Stimulated activated CD4-positive, alpha-beta T cell treated with anti-CD3 and anti-CD28 coated beads, Interleukin-1b, Interleukin-23, amount 100 ng/mL, for 48 hours (primary cell): ENCODE measurements at regions not wholly inside any gene's neighbourhood (a gene's known extent, or its start where the extent isn't known, plus 50 kb on each side); places are given as distances from the start of the nearest gene placed in this dataset.

Experiments used
- DNase-seq: peaks from one replicate; pipeline ENCODE4 v3.0.0-alpha.2; 2020

DNA sequence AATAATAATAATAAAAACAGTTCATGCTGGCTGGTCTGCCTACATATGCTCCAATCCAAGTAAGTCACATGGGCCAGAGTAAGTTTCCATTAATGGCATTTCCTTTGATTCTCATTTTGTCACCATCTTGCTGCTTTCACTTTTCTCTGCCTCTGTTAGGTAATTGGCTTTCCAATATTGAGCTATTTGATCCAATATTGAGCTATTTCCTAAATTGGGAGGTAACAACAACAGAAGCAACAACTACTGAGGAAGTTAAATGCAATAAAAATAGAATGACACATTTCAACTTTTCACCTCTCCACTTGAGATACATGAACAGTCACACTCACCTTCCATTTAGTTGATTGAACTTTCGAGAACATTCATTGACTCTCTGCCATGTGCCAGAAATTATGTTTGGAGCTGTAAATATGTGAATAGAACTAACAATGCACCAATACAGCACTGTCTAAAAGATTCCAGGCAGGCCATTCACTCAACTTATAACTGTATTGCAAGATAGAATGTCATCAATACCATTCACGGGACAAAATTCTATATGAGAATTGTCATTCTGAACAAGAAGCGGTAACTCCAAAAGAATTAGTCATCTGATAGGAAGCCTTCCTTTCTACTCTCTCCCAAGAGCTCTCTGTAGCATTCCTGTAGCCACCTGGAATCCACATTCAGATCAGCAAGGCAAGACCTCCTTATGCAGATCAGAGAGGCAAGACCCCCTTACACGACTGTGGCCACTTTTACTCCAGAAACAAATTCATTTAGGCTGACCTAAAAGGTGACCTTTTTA, 136.4 kb downstream of the PHLDA1 start:
- no peak for DNase-seq

DNA sequence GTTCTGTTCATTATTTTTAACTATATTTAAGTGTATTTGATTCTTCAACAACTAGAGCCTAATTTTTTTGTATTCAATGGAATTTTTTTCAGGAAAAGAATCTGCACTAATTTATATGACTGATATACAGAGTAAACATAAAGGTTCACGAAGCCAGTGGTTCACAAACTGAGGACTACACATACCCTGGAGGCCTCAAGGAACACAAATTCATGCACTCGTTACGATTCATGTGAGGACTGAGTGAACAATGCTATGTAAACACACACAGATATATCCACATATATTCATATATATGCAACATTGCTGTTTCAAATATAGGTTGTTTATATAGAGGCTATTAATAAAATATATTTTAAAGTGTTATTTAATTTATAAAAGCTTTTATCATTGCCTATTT, 137.8 kb downstream of the PHLDA1 start:
- no peak for DNase-seq

DNA sequence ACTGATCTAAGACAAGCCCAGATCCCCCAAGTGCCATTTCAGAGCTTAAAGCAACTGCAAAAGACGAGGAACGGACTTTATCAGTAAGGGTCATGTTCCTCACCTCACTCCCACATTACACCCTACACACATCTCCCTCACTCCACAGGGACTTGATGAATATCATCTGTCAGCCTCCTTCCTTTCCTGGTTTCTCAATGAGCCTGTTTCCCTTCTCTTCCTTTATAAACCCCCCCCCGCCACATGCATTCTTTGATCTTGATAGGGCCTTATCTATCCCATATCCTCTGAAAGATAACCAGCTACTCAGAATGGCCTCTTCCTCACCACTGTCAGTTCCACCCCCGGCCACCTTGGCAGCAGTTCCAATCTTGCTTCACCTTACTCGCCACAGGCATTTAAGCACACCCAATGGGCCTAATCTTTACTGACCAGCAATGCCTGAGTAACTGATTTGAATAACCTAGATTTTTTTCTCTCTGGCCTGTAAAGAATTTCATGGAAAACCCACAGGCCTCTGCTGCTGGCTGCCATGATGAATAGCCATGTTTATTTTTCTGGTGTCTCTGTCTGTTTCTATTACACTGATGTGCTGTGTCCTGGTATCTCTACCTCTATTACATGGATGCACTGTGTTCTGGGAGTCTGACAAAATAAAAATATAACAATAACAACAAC, 138.7 kb downstream of the PHLDA1 start:
- no peak for DNase-seq

DNA sequence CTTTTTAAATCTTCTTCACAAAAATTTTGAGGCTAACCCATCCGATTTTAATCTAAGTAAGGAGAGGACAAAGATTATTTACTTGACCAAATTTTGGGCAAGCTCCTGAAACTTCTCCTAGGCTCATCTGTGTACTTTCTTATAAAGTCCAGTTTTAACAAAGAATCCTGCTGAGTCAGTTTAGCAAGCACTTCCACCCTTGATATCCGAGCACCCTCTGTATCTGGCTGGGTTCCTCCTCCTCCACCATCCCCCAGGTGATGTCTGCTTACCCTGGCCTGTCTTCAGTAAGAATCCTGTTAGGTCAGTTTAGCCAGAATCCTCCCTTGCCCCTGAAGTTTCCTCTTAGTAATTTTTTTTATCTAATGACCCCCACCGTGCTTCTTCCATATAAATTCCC, 140.5 kb downstream of the PHLDA1 start:
- DNase-seq, result no peak

DNA sequence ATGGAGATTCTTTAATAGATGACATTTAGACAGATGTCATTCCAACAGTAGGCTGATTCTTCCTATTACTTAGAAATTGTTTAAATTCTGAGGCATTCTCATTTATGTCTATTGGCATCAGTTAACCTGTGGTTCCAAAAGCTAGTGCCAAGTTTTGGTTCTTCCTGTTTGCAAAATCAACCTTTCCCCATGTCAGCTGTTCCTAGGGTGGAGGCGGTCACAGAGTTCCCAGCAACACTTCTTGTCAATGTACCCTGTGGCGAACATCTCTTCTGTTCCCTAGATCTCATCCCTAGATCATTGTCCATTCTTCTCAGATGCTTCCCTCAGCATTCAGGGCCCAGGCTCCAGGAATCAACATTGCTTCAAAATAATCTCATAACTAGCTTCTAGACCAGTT, 140.9 kb downstream of the PHLDA1 start:
- no peak for DNase-seq

DNA sequence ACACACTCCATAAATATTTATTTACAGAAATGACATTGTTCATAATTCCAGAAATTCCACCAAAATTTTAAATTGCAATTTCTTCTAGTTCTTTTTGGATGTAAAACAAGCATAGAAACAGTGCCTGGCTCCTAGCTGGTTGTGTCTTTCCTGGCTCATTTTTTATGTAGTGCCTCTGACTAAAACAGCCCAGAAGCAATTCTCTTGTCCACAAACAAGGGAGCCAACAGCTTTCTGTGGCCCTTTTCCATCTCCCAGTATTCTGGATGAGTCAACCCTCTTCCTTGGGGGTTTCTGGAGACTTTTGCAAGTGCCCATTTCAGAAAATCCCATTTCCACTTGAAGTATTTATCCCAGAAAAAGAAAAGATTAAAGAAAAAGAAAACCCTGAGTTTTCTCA, 141.4 kb downstream of the PHLDA1 start:
- no peak for DNase-seq

DNA sequence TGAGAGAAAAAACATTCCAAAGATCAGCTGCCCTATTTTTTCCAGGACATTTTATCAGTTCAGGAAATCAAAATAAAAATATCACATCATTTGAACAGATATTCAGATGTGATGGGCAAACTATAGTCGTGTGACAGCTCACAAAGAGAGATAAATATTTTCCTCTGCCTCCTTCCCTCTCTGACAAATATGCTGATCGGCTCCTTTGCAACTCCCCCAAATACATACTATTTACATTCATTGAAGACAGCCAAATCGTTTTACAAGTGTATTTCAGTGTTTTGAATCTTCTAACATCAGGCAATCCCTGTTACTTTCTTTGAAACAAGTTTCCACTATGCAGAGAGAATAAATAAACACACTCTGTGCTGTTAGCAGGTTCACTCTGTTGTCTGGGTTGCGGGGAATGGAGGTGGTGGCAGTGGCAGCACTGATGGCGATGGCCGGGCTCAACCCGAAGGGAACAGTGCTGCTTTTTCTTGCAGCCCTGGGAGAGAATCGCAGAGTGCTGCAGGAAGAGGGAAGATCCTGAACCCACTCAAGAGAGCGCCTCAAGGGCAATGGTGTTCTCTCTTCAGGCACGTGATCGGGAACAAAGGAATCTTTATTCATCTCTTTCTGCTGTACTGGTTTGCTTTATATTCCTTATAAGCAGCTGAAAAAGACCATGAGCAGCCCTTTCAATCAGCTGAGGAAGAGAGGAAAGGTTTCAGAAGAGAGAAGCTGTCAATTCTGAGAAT, 142.5 kb downstream of the PHLDA1 start:
- no peak for DNase-seq

DNA sequence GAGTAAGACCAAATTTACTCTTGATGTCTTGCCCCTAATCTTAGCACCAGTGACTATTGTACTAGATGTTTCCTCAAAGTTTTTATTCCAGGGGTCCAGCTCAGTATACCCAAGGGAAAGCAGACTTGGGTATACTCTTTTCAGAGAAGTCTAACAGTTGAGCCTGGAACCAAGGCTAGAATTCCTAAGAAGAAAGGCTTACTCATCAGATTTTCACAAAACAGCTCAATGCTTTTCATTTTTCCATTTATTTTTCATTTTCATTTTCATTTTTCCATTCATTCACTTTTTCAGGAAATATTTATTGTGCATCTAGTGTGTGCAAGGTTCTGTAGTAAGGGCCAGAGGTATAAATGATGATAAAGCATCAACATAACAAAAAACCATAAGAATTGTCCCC, 143.2 kb downstream of the PHLDA1 start:
- DNase-seq, result no peak

DNA sequence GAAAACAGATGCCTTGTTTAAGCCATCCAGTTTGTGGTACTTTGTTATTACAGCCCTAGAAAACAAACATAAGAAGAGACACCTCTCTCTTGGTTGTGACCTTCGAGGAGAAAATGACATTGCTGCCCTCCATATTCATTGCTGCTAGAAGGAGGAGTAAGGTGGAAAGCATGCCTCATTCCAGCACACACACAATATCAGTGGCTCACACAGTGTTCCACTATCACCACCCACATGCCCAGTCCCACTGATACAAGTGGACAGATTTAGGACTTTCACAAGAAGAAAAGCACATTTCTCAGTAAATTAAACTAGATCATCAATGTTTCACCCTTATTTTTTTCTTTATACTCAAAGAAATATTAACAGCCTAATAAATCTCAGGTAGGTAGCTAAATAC, 143.6 kb downstream of the PHLDA1 start:
- no peak for DNase-seq

DNA sequence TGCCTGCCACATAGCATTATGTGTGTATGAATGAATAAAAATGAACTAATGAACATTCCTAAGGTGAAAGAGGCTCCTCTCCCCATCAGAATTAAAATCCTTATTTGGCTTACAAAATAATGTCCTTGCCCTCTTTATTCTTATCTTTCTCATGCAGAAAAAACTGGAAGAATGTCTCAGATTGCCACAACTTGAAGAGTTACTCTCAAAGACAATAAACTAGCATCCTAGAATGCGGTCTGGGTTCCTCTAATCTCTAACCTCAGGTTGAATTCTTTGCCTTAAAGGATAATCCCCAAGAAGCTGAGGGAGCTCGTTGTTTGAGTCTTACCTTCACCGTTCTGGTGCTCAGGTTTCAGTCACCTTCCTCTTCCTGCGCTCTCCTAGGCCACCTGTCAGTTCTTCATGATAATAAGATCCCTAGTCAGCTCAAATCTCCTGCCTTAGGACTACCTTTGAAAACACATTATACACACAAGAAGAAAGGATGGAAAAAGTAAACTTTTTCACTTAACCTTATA, 147.1 kb downstream of the PHLDA1 start:
- DNase-seq, result no peak

DNA sequence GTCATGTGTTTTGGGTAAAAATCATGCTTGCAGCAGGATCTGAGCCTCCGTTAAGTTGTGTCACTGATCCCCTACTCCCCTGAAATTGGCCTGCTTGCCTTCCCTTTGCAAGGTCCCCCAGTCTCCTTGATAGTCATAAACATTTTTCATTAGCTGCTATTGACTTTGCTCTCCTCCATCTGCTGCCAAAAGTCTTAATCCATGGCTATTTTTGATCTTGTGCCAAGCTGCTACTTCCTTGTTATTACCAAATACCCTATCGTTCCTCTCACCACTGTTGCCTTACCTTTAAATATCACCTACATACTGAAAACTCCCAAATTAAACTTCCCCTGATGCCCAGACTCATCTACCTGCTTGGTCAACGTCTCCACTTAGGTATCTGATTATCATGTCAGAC, 148.3 kb downstream of the PHLDA1 start:
- no peak for DNase-seq

DNA sequence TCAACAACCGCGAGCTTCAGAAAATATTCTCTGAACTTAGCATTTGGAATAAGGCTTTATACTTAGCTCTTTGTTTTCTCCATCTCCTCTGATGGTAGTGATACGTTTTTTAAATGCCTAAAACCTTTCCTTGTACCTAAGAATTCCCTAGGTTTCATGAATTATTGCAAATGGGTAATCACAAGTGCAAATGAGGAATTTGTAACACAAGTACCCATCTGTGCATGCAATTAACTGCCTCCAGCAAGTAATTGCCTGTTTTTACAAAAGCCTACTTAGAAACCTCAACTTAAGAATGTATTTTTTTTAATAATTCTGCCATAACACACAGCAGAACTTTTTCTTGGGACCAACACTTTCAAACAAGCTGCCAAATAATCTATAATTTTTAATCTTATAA, 149.2 kb downstream of the PHLDA1 start:
- no peak for DNase-seq

DNA sequence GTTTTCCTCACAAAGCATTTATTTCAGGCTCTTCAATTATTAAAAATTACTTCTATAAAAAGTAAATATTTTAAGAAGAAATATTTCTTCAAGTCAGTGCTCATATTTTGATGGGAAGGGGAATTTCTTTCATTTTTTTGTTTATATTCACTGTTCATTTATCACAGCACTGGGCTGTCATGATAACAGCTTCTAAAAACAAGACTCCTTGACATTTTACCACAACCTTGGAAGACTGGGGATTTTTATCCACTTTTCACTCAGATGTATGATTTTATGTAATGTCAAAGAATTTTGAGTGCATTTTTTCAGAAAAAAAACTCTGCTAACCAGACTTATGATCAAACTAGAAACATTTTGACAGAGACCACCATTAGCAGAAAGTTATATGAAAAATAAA, 149.7 kb downstream of the PHLDA1 start:
- no peak for DNase-seq

DNA sequence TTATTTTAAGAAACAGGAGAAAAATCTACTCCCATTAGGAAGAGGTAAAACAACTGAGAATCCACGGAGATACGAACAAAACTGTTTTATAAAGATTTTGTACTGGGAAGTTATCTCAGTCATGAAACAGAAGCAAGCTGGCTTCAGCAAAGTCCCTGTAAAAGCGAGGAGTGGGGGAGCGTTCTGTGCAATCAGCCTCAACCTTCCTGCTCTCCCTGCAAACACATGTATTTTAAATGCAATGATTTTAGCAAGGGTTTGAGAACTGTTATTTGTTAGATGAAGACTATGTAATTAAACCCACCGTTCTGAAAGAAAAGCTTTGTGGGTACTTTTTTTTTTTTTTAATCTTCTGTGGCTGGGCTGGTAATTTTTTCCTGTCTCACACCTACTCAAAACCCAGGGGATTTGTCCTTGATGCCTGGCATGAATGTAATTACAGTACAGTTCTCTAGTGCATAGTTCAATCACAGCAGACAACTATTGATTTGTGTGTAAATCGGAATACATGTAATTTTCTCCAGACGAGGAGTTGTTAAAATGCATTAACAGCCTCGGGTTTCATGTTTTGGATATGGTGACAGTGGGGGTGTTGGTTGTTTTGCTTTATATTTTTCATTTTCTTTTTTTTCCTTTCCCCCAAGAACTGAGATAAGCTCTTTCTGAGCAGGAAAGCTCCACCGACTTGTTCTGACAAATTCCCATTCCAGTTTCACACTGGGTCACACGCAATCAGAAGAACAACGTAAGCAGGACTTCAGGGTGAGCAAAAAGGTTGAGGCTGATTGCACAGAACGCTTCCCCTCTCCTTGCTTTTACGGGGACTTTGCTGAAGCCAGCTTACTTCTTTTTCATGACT, 153.6 kb downstream of the PHLDA1 start:
- DNase-seq, result no peak

DNA sequence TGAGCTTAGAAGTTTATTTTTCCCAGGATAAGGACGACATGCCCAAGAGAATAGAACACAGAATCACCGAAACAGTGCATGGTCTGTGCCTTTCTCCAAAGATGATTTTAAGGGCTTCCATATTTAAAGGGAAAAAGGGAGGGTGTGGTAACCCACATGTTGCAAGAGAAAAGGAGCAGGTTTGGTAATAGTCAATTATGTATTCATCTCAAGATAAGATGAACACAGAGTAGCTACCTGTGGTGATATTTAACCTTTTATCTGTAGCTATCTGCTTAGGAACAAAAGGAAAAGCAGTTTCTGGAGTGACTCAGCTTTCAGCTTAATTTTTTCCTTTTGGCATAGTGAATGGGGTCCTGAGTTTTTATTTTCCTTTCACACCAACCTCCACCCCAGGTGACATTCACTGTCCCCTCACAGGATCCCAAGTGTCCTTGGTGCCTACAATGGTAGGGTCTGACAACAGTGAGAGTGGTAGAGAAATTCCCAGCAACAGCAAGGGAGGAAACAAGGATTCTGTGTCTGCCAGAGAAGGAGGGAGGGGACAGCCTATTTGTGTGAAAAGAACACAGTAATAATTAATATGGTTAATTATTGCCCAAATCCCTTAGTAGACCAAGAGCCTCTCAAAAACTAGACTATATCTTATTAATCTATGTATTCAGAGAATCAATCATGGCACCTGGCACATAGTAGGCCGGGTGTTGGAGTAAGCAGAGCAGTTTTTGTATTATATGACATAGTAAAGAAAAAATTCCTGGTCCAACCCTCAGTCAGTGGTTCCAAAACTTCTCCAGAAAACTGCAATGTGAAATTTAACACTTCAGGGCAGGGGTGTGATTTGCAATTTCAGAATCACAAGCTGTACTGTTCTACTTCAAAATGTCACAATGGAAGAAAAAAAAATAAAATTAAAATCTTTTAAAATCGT, 154.5 kb downstream of the PHLDA1 start:
- DNase-seq, result no peak

DNA sequence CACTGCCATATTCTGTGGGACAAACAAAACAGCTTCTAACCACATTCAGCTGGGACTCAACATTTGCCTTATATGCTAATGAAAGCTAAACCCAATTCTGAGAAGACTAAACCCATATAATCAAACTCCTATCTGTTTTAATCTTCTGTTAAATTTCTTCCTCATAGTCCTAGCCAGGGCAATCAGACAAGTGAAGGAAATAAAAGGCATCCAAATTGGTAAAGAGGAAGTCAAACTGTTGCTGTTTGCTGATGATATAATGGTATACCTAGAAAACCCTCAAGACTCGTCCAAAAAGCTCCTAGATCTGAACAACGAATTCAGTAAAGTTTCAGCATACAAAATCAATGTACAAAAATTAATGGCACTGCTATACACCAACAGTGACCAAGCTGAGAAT, 157.1 kb downstream of the PHLDA1 start:
- DNase-seq, result no peak

DNA sequence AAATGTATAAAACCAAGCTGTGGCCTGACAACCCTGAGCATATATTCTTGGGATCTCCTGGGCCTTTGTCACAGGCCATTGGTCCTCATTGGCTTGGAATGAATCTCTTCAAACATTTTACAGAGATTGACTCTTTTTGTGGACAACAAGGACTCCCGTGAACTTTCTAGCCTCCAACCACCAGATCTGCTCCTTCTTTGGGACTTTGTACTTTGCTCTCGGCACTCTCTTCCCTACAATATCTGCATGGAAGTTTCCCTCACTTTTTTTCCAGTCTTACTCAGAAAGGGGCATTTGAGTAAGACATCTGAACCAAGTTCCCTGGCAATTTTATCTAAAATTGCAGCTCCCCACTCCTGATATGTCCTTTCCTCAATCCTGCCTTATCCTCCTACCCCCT, 158.8 kb downstream of the PHLDA1 start:
- DNase-seq, result no peak

DNA sequence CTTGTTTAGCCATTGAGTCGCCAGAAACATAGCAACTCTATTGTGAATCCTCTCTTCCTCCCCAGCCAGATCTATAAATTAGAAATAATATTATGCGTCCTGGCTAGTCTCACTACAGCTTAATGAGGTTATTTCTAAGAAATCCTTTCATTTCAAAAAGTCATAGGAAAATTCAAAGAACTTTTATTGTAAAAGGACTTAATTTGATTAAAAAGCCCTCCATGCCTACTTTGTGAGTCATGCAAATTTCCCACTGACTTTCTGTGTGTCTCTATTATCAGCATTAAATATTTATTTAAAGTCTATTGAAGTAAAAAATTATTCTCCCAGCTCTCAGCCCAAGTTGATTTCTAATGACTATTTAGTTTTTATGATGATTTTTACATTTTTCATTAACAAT, 160.7 kb downstream of the PHLDA1 start:
- DNase-seq, result no peak

DNA sequence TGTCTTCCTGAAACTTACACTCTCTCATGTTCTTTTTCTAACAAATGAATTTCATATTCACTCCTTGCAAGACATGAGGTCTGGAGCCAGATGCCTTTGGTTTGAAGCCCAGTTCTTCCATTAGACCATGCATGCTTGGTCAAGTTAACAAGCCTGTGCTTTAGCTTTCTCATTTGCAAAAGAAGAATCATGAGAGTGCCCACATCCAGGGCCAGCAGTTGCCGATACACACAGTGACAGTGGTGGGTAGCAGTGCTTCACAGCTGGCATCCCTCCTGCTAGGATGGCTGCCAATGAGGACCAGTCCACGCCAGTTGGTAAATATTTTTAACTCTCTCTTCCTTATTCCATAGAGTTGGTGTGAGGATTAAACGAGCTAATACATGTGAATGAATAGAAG, 163.1 kb downstream of the PHLDA1 start:
- no peak for DNase-seq

DNA sequence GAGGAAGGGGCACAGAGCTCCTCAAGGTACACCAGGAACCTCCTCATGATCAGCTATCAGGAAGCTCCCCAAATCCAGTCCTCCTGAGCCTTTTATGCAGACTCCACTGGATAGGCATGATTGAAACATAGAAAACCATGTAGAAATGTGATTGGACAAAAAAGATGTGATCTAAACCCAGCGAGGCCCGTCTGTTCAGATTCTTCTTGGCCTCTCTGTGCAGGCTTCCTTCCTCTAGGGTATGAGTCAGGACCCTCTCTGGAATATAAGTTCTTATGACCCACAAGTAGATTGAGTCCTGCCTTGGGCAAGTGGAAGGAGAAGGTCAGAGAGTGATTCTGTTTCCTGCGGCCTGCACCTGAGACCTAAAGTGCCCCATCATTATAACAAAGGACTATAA, 166.3 kb downstream of the PHLDA1 start:
- DNase-seq, result no peak

DNA sequence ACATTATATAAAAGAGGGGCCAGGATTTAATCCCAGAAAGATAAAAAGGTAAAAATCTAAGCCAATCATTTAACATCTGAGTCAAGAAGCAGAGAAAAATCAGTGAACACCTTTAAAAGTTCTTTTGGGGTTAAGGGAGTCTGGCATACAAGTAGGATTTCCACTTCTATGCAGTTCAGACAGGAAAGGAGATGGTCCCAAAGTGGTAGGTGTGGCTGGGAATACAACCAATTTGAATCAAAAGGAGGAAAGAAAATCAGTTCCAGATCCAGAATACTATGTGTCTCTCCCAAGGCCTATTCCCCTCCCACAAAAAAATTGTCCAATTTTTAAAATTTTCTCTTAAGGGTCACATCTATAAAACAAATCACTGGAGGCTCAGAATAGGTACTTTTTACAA, 167.4 kb downstream of the PHLDA1 start:
- no peak for DNase-seq

DNA sequence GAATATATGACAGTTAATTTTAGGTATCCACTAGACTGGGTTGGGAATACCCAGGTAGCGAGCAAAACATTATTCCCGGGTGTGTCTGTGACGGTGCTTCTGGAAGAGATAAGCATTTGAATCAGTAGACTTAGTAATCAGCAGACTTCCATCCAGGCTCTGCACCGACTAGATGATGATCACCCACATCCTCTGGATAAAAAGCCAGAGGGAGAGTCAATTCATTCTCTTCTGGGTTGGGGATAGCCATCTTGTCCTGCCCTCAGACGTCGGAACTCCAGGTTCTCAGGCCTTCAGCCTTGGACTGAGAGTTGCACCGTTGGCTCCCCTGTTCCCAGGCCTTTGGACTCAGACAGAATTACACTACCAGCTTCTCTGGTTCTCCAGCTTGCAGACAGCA, 168.0 kb downstream of the PHLDA1 start:
- DNase-seq, result no peak
